ENCODE measurements at regions not wholly inside any gene's neighbourhood (a gene's known extent, or its start where the extent isn't known, plus 50 kb on each side); places are given as distances from the start of the nearest gene placed in this dataset.

- TF ChIP-seq CTCF (IDR thresholded peaks at IDR 0.05; ENCODE audit: low read length), result no peak
- TF ChIP-seq EZH2phosphoT487 (IDR thresholded peaks at IDR 0.05; ENCODE audit: low read length), result no peak
These were observed 158.7 kb upstream of the SYT13 start for GRCh38 chr11:45444796-45445195.

All from MM.1S (cell line).